ENCODE measurements at regions not wholly inside any gene's neighbourhood (a gene's known extent, or its start where the extent isn't known, plus 50 kb on each side); places are given as distances from the start of the nearest gene placed in this dataset.
"Not testable (repeated sequence)": the region's sequence is repeated elsewhere in the genome, so short reads cannot be mapped to it uniquely, and the experiment has no call there.

DNA sequence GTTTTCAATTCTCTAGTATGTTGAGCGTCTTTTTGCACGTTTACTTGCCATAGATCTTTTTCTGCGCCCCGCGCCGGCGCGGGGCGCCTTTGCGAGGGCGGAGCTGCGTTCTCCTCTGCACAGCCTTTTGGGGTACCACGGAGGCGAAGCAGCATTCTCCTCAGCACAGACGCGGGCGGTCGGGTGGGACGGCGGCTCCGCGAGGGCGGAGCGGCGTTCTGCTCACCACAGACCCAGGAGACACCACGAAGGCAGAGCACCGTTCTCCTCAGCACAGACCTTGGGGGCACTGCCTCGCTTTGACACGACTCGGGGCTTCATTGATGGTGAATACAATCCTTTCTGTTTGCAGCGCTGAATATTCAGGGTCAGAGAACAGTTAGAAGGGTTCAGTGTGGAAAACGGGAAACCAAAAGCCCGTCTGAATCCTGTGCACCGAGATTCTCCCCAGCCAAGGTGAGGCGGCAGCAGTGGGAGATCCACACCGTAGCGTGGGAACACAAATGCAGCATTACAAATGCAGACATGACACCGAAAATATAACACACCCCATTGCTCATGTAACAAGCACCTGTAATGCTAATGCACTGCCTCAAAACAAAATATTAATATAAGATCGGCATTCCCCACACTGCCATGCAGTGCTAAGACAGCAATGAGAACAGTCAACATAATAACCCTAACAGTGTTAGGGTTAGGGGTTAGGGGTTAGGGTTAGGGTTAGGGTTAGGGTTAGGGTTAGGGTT is 190.7 kb upstream of the VIPR2 start:
- not testable (repeated sequence) for H3K4me3 ChIP-seq (ENCODE audit: control insufficient read depth, low read depth, low read length); DNase-seq (ENCODE audit: low read depth)

DNA sequence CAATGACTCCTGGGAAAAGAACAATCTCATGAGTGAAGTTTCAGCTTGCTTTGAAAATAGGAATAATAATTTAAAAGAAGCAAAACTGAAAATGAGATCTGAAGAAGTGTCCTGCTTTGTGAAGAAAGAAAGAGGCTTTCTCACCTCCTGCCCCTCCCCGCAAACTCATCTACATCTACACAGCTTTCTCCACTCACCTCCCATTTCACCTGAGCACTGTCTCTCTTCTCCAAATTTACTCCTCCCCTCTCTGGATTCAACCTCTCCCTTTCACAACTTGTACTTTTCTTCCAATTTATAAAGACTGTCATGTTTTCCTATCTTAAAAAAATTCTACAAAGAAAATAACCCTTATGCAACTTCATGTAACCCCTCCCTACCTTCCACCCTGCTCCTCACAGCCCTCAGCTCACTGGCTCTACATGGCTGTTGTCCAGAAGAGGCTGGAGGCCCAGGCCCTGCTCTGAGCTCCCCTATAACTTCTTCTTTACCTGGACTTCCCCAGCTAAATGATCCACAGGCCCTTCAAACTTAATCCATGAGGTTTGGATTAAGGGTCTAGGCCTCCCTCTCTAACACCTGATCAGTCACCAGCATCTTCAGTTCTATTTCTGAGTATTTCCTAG is 188.3 kb upstream of the VIPR2 start:
- not testable (repeated sequence) for H3K4me3 ChIP-seq (ENCODE audit: control insufficient read depth, low read depth, low read length); DNase-seq (ENCODE audit: low read depth)

DNA sequence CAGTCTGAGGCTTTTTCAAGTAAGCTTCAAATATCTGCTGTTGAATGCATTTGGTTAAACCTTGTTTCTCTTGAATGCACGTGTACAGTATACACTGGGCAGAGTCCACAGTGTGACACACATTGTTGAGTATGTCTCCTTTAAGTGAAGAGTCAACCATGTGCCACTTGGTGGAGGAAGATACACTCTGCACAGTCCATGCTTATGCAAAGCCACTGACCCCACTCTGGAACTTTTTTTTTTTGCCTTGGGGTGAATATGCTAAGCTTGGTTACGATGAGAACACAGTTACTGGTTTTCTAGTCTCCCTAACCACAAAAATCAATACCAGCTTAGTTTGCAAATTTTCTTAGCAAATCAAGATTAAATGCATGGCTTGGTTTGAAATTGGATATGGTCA is 186.8 kb upstream of the VIPR2 start:
- TF ChIP-seq, protein P1, sequence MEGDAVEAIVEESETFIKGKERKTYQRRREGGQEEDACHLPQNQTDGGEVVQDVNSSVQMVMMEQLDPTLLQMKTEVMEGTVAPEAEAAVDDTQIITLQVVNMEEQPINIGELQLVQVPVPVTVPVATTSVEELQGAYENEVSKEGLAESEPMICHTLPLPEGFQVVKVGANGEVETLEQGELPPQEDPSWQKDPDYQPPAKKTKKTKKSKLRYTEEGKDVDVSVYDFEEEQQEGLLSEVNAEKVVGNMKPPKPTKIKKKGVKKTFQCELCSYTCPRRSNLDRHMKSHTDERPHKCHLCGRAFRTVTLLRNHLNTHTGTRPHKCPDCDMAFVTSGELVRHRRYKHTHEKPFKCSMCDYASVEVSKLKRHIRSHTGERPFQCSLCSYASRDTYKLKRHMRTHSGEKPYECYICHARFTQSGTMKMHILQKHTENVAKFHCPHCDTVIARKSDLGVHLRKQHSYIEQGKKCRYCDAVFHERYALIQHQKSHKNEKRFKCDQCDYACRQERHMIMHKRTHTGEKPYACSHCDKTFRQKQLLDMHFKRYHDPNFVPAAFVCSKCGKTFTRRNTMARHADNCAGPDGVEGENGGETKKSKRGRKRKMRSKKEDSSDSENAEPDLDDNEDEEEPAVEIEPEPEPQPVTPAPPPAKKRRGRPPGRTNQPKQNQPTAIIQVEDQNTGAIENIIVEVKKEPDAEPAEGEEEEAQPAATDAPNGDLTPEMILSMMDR (conservative IDR thresholded peaks at IDR 0.05; ENCODE audit: control insufficient read depth, insufficient read depth, low read depth, low read length), result no peak
- no peak overlapping the region for H3K4me3 ChIP-seq (ENCODE audit: control insufficient read depth, low read depth, low read length)
- no peak for DNase-seq (ENCODE audit: low read depth)

DNA sequence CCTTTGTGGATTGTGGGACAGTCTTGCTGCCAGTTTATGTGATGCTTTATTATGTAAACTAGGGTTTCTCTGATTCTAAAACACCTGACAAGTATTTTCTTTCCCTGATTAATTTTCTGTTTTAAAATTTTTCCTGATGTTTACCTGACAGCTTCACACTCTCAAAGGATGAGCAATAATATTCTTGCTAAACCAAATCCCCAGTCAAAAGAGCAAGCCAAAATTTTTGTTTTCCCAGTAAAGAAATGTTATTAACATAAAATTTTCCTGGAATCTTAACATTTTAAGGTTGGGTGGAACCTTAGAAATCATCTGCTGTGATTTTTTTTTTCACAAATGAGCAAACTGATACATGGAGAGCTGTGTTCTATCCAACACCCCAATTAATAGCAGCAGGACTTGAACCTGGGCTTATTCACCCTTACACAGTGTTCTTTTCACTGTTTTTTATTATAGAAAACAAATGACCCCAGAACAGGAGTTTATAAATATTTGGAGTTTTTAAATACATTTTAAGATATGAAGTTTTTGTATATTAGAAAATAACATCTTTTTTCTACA is 185.2 kb upstream of the VIPR2 start:
- H3K4me3 ChIP-seq (ENCODE audit: control insufficient read depth, low read depth, low read length), result no peak overlapping the region
- no peak for DNase-seq (ENCODE audit: low read depth)
- TF ChIP-seq, protein P1 (conservative IDR thresholded peaks at IDR 0.05; ENCODE audit: control insufficient read depth, insufficient read depth, low read depth, low read length), result no peak

DNA sequence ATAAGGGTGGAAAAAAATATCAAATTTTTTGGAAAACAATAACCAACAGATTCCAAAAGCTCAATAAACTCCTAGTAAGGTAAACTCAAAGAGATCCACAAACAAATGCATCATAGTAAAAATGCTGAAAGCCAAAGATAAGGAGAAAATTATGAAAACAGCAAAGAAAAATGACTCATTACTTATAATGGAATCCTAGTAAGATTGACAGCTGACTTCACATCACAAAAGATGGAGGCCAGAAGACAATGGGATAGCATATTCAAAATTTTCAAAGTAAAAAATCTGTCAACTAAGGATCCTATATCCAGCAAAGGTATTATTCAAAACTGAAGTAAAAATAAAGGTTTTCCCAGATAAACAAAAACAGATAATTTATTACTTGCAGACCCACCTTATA is 183.4 kb upstream of the VIPR2 start:
- TF ChIP-seq, protein P1 (conservative IDR thresholded peaks at IDR 0.05; ENCODE audit: control insufficient read depth, insufficient read depth, low read depth, low read length), result no peak
- no peak overlapping the region for H3K4me3 ChIP-seq (ENCODE audit: control insufficient read depth, low read depth, low read length)
- peak; percentile 2 for DNase-seq (ENCODE audit: low read depth)

DNA sequence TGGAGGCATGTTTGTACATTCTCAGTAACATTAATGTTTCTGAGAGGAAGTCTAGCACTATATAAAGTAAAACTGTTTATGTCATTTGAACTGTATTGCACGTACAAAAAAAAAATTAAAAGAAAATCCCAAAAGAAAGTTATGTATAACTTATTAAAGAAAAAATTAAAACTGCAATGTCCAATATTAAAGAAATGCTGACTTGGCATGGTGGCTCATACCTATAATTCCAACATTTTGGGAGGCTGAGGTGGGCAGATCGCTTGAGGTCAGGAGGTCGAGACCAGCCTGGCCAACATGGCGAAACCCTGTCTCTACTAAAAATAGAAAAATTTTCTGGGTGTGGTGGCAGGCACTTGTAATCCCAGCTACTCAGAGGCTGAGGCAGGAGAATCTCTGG is 178.7 kb upstream of the VIPR2 start:
- TF ChIP-seq, protein P1 (conservative IDR thresholded peaks at IDR 0.05; ENCODE audit: control insufficient read depth, insufficient read depth, low read depth, low read length), result no peak
- H3K4me3 ChIP-seq (ENCODE audit: control insufficient read depth, low read depth, low read length), result no peak overlapping the region
- DNase-seq (ENCODE audit: low read depth), result no peak

DNA sequence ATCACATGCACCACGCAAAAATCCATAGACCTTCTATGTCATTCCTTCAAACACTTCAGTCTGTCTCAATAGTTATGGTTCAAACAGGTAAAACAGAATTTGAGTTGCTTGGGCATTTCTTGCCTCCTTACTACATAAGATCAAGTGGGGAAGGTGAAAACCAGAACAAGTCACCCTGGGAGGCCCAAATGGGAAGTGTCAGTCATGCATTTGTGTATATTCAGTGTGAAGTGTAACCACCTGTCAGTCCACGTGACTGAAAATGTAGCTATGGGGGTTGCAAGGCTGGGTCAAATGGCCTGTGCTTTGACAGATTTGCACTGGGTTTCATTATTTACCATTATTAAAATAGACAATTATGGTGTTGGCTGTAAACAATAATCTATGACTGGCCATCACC is 176.6 kb upstream of the VIPR2 start:
- H3K4me3 ChIP-seq (ENCODE audit: control insufficient read depth, low read depth, low read length), result no peak overlapping the region
- DNase-seq (ENCODE audit: low read depth), result no peak
- TF ChIP-seq, protein P1 (conservative IDR thresholded peaks at IDR 0.05; ENCODE audit: control insufficient read depth, insufficient read depth, low read depth, low read length), result no peak

Measured in fibroblast of mammary gland (primary cell).